ENCODE measurements at regions not wholly inside any gene's neighbourhood (a gene's known extent, or its start where the extent isn't known, plus 50 kb on each side); places are given as distances from the start of the nearest gene placed in this dataset.

- no peak overlapping the region for H3K27ac ChIP-seq
- TF ChIP-seq CTCF (IDR thresholded peaks at IDR 0.05) (no peak), ZFX (IDR thresholded peaks at IDR 0.05; ENCODE audit: borderline replicate concordance) (no peak)
Observed at GRCh38 chr5:30592833-30593232, 600.7 kb upstream of the CDH6 start.

- no peak overlapping the region for H3K27ac ChIP-seq
- TF ChIP-seq CTCF (IDR thresholded peaks at IDR 0.05) (no peak), ZFX (IDR thresholded peaks at IDR 0.05; ENCODE audit: borderline replicate concordance) (no peak)
Observed at GRCh38 chr5:30581198-30581935, 612.1 kb upstream of the CDH6 start.

GRCh38 chr5:30574761-30575160 is 618.7 kb upstream of the CDH6 start:
- no peak overlapping the region for H3K27ac ChIP-seq

GRCh38 chr5:30572279-30572678 is 621.2 kb upstream of the CDH6 start:
- no peak for TF ChIP-seq CTCF (IDR thresholded peaks at IDR 0.05)
- TF ChIP-seq ZFX (IDR thresholded peaks at IDR 0.05; ENCODE audit: borderline replicate concordance), result no peak
- H3K27ac ChIP-seq, result no peak overlapping the region

More at GRCh38 chr5:30574761-30575160, 618.7 kb upstream of the CDH6 start:
- TF ChIP-seq CTCF (IDR thresholded peaks at IDR 0.05) (no peak), ZFX (IDR thresholded peaks at IDR 0.05; ENCODE audit: borderline replicate concordance) (no peak)

- no peak for TF ChIP-seq ZFX (IDR thresholded peaks at IDR 0.05; ENCODE audit: borderline replicate concordance)
- no peak for TF ChIP-seq CTCF (IDR thresholded peaks at IDR 0.05)
- no peak overlapping the region for H3K27ac ChIP-seq
Observed at GRCh38 chr5:30561771-30562170, 631.7 kb upstream of the CDH6 start.

GRCh38 chr5:30551618-30552017 is 641.9 kb upstream of the CDH6 start:
- no peak overlapping the region for H3K27ac ChIP-seq
- TF ChIP-seq CTCF (IDR thresholded peaks at IDR 0.05), result no peak
- TF ChIP-seq ZFX (IDR thresholded peaks at IDR 0.05; ENCODE audit: borderline replicate concordance), result no peak

GRCh38 chr5:30548580-30549305 is 644.7 kb upstream of the CDH6 start:
- no peak for TF ChIP-seq CTCF (IDR thresholded peaks at IDR 0.05)
- TF ChIP-seq ZFX (IDR thresholded peaks at IDR 0.05; ENCODE audit: borderline replicate concordance), result no peak
- no peak overlapping the region for H3K27ac ChIP-seq
